ENCODE measurements at regions not wholly inside any gene's neighbourhood (a gene's known extent, or its start where the extent isn't known, plus 50 kb on each side); places are given as distances from the start of the nearest gene placed in this dataset.

DNA sequence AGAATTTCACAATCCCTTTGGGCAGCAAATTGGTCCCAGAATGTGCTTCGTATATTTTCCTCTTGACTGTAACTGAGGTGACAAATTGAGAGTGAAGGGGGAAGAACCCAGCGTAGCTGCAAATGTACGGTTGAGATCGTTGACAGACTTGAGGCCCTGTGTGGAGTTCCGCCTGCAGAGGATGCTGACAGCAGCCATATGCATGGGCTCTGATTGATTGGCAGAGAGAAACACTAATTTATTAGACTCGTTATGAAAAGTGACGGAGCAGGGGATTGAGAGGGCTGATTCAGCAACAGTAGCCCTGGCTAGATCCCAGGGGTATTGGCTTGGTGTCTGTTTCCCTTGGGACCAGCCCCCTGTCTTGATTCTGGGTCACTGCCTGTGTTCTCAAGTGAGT, 930.1 kb upstream of the EEF2KMT start:
- no peak overlapping the region for H3K4me2 ChIP-seq (ENCODE audit: low read length)
- no peaks in the 10 kb centered on the region for H4K20me1 ChIP-seq (ENCODE audit: insufficient read depth)
- POLR2A ChIA-PET, result no interaction called here
- H3K9me2 ChIP-seq (ENCODE audit: insufficient read depth), result no peaks in the 10 kb centered on the region
- no peaks in the 10 kb centered on the region for H3K79me2 ChIP-seq (ENCODE audit: insufficient read depth, low read length)
- CTCF ChIA-PET, result no interaction called here
- ATAC-seq, result no peak
- no peak overlapping the region for H3K9ac ChIP-seq (ENCODE audit: low read length)
- no peak for TF ChIP-seq EZH2 (IDR thresholded peaks at IDR 0.05)
- no peak for TF ChIP-seq CBX3 (IDR thresholded peaks at IDR 0.05; ENCODE audit: low read depth)
- no peak for TF ChIP-seq EGR1 (IDR thresholded peaks at IDR 0.05; ENCODE audit: low read depth)
- TF ChIP-seq ZFX (IDR thresholded peaks at IDR 0.05), result no peak
- no peak for TF ChIP-seq SIN3A (IDR thresholded peaks at IDR 0.05; ENCODE audit: low read depth)
- TF ChIP-seq, protein P1, sequence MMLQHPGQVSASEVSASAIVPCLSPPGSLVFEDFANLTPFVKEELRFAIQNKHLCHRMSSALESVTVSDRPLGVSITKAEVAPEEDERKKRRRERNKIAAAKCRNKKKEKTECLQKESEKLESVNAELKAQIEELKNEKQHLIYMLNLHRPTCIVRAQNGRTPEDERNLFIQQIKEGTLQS (IDR thresholded peaks at IDR 0.05), result no peak
- TF ChIP-seq, protein P2, sequence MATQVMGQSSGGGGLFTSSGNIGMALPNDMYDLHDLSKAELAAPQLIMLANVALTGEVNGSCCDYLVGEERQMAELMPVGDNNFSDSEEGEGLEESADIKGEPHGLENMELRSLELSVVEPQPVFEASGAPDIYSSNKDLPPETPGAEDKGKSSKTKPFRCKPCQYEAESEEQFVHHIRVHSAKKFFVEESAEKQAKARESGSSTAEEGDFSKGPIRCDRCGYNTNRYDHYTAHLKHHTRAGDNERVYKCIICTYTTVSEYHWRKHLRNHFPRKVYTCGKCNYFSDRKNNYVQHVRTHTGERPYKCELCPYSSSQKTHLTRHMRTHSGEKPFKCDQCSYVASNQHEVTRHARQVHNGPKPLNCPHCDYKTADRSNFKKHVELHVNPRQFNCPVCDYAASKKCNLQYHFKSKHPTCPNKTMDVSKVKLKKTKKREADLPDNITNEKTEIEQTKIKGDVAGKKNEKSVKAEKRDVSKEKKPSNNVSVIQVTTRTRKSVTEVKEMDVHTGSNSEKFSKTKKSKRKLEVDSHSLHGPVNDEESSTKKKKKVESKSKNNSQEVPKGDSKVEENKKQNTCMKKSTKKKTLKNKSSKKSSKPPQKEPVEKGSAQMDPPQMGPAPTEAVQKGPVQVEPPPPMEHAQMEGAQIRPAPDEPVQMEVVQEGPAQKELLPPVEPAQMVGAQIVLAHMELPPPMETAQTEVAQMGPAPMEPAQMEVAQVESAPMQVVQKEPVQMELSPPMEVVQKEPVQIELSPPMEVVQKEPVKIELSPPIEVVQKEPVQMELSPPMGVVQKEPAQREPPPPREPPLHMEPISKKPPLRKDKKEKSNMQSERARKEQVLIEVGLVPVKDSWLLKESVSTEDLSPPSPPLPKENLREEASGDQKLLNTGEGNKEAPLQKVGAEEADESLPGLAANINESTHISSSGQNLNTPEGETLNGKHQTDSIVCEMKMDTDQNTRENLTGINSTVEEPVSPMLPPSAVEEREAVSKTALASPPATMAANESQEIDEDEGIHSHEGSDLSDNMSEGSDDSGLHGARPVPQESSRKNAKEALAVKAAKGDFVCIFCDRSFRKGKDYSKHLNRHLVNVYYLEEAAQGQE (IDR thresholded peaks at IDR 0.05; ENCODE audit: low read depth), result no peak
- no peak for TF ChIP-seq JUND (IDR thresholded peaks at IDR 0.05)
- TF ChIP-seq POLR2AphosphoS5 (IDR thresholded peaks at IDR 0.05; ENCODE audit: low read depth, low read length), result no peak
- TF ChIP-seq YY1 (IDR thresholded peaks at IDR 0.05; ENCODE audit: extremely low read depth, insufficient replicate concordance, low read depth, low read length), result no peak
- TF ChIP-seq, protein P3, sequence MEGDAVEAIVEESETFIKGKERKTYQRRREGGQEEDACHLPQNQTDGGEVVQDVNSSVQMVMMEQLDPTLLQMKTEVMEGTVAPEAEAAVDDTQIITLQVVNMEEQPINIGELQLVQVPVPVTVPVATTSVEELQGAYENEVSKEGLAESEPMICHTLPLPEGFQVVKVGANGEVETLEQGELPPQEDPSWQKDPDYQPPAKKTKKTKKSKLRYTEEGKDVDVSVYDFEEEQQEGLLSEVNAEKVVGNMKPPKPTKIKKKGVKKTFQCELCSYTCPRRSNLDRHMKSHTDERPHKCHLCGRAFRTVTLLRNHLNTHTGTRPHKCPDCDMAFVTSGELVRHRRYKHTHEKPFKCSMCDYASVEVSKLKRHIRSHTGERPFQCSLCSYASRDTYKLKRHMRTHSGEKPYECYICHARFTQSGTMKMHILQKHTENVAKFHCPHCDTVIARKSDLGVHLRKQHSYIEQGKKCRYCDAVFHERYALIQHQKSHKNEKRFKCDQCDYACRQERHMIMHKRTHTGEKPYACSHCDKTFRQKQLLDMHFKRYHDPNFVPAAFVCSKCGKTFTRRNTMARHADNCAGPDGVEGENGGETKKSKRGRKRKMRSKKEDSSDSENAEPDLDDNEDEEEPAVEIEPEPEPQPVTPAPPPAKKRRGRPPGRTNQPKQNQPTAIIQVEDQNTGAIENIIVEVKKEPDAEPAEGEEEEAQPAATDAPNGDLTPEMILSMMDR (IDR thresholded peaks at IDR 0.05 in 2 of 3, conservative IDR thresholded peaks at IDR 0.05 in 1 of 3; ENCODE audit: borderline replicate concordance in 1 of 3, insufficient read depth in 1 of 3, low read depth in 2 of 3, low read length in 2 of 3), result no peak
- no peak for TF ChIP-seq SRF (IDR thresholded peaks at IDR 0.05; ENCODE audit: low read depth)
- no peak for TF ChIP-seq EZH2phosphoT487 (IDR thresholded peaks at IDR 0.05; ENCODE audit: borderline replicate concordance)
- no peaks in the 10 kb centered on the region for H3K27me3 ChIP-seq (ENCODE audit: insufficient read depth, low read length)
- RAD21 ChIA-PET (ENCODE audit: low non-redundant PET in 1 of 2, low total read pairs in 2 of 2, uncharacterized antibody in 2 of 2, unreplicated experiment in 2 of 2), result no interaction called here
- H3K9me3 ChIP-seq (ENCODE audit: control insufficient read depth in 1 of 2, insufficient read depth in 1 of 2, low read depth in 1 of 2, low read length in 2 of 2), result peaks cover 4 to 14% of the 10 kb centered on the region in 2 experiments; a peak in 2 of 4 replicates
- H3K36me3 ChIP-seq (ENCODE audit: control insufficient read depth in 1 of 2, insufficient read depth in 2 of 2, low read length in 2 of 2), result no peaks in the 10 kb centered on the region
- BruUV-seq (replicated peaks), result no TSS peak
- intact Hi-C loops (cut with micrococcal nuclease), result no loop called here
- no peak overlapping the region for H3K27ac ChIP-seq (ENCODE audit: low read depth, low read length)
- H2AFZ ChIP-seq (ENCODE audit: low read depth, low read length, poor library complexity, severe bottlenecking), result no peak overlapping the region
- DNase-seq (ENCODE audit: low read depth, low spot score), result no peak
- H3K4me3 ChIP-seq (replicated peaks in 1 of 2; ENCODE audit: low read depth in 1 of 2, low read length in 2 of 2), result no peak overlapping the region
- H3K4me1 ChIP-seq (ENCODE audit: control insufficient read depth in 1 of 2, insufficient read depth in 2 of 2, low read length in 2 of 2), result no peaks in the 10 kb centered on the region
